Uterus (tissue), 3 donors: ENCODE measurements at regions not wholly inside any gene's neighbourhood (a gene's known extent, or its start where the extent isn't known, plus 50 kb on each side); places are given as distances from the start of the nearest gene placed in this dataset.

ENCODE experiments used
- DNase-seq, 2 donors: peaks; one replicate each; pipeline ENCODE4 v3.0.0-alpha.2; 2019 to 2020
- H3K27ac ChIP-seq, 2 donors: fragments of 200-600 bp; sonication (generic); 1 replicate in 1 of 2; 2 replicates in 1 of 2; pipeline ENCODE4 v1.5.1; 2016 to 2018
- H3K27me3 ChIP-seq, 2 donors: fragments of 200-600 bp; sonication (generic); one replicate each; pipeline ENCODE4 v1.5.1; 2018 to 2019; ENCODE audit warnings: control low read depth in 1 of 2
- H3K36me3 ChIP-seq, 2 donors: fragments of 200-600 bp; sonication (generic); one replicate each; pipeline ENCODE4 v1.5.1; 2019; ENCODE audit warnings: control low read depth in 1 of 2
- H3K4me1 ChIP-seq, 2 donors: fragments of 200-600 bp; sonication (generic); one replicate each; pipeline ENCODE4 v1.5.1; 2018 to 2019; ENCODE audit warnings: control low read depth in 1 of 2
- H3K4me3 ChIP-seq, 2 donors: fragments of 200-600 bp; sonication (generic); 1 replicate in 1 of 2; 2 replicates in 1 of 2; pipeline ENCODE4 v1.5.1; 2018 to 2019; ENCODE audit warnings: mild to moderate bottlenecking in 1 of 2
- H3K9me3 ChIP-seq, 2 donors: fragments of 200-600 bp; sonication (generic); one replicate each; pipeline ENCODE4 v1.5.1; 2019; ENCODE audit warnings: control low read depth in 1 of 2
- CTCF ChIP-seq, 4 experiments: fragments of 200-600 bp in 2 of 4; fragments of 450-650 bp in 2 of 4; sonication (generic) in 2 of 4; IDR thresholded peaks; one replicate each; pipeline ENCODE4 v1.5.1; 2016 to 2019; ENCODE audit warnings: antibody characterized with exemption in 4 of 4, mild to moderate bottlenecking in 2 of 4, moderate library complexity in 1 of 4
- POLR2A ChIP-seq, 2 donors: fragments of 450-650 bp; IDR thresholded peaks; one replicate each; pipeline ENCODE4 v1.6.1; 2016; ENCODE audit warnings: antibody characterized with exemption in 2 of 2, mild to moderate bottlenecking in 1 of 2, moderate library complexity in 1 of 2
- intact Hi-C: fragments of 100-400 bp; cut with DNase I; formaldehyde crosslinking; loops from one replicate; pipeline ENCODE4 v1.15.1; 2023; ENCODE audit warnings: low total_unique reads
- donor health status: DM: yes; HTN: yes; CAD: no.

- Histone ChIP-seq H3K27me3 (no peaks in the 10 kb centered on the region), H3K27ac (no peak overlapping the region), H3K36me3 (no peaks in the 10 kb centered on the region), H3K9me3 (no peaks in the 10 kb centered on the region), H3K4me3 (no peak overlapping the region), H3K4me1 (no peaks in the 10 kb centered on the region)
- intact Hi-C loops = no loop called here
- TF ChIP-seq POLR2A (IDR thresholded peaks at IDR 0.05) (no peak), CTCF (IDR thresholded peaks at IDR 0.05) (no peak)
- DNase-seq = no peak
Observed at GRCh38 chr13:70324519-70324918, 216.3 kb upstream of the KLHL1 start.

- no peaks in the 10 kb centered on the region for H3K36me3 ChIP-seq
- no peaks in the 10 kb centered on the region for H3K27me3 ChIP-seq
- H3K4me3 ChIP-seq = no peak overlapping the region
- no peaks in the 10 kb centered on the region for H3K9me3 ChIP-seq
- TF ChIP-seq POLR2A (IDR thresholded peaks at IDR 0.05) = no peak
- TF ChIP-seq CTCF (IDR thresholded peaks at IDR 0.05) = no peak
- intact Hi-C loops = no loop called here
- no peak for DNase-seq
- H3K27ac ChIP-seq = no peak overlapping the region
- no peaks in the 10 kb centered on the region for H3K4me1 ChIP-seq
Observed at GRCh38 chr13:70311191-70311590, 202.9 kb upstream of the KLHL1 start.

- Histone ChIP-seq H3K4me3 (no peak overlapping the region), H3K36me3 (no peaks in the 10 kb centered on the region), H3K4me1 (no peaks in the 10 kb centered on the region), H3K27me3 (no peaks in the 10 kb centered on the region), H3K9me3 (no peaks in the 10 kb centered on the region), H3K27ac (no peak overlapping the region)
- intact Hi-C loops = no loop called here
- no peak for DNase-seq
- TF ChIP-seq CTCF (IDR thresholded peaks at IDR 0.05) (no peak), POLR2A (IDR thresholded peaks at IDR 0.05) (no peak)
Observed at GRCh38 chr13:70310396-70311119, 202.3 kb upstream of the KLHL1 start.

GRCh38 chr13:70297189-70297616, 189.0 kb upstream of the KLHL1 start:
- DNase-seq = no peak
- Histone ChIP-seq H3K4me3 (no peak overlapping the region), H3K4me1 (no peaks in the 10 kb centered on the region), H3K27me3 (no peaks in the 10 kb centered on the region), H3K27ac (no peak overlapping the region), H3K9me3 (no peaks in the 10 kb centered on the region), H3K36me3 (no peaks in the 10 kb centered on the region)
- TF ChIP-seq CTCF (IDR thresholded peaks at IDR 0.05) (no peak), POLR2A (IDR thresholded peaks at IDR 0.05) (no peak)
- intact Hi-C loops = no loop called here

- no peaks in the 10 kb centered on the region for H3K36me3 ChIP-seq
- no peaks in the 10 kb centered on the region for H3K27me3 ChIP-seq
- TF ChIP-seq POLR2A (IDR thresholded peaks at IDR 0.05) = no peak
- TF ChIP-seq CTCF (IDR thresholded peaks at IDR 0.05) = no peak
- H3K4me1 ChIP-seq = no peaks in the 10 kb centered on the region
- no peak overlapping the region for H3K4me3 ChIP-seq
- H3K27ac ChIP-seq = no peak overlapping the region
- intact Hi-C loops = no loop called here
- DNase-seq = no peak
- H3K9me3 ChIP-seq = no peaks in the 10 kb centered on the region
Observed at GRCh38 chr13:70284371-70284770, 176.1 kb upstream of the KLHL1 start.
